ENCODE measurements at regions not wholly inside any gene's neighbourhood (a gene's known extent, or its start where the extent isn't known, plus 50 kb on each side); places are given as distances from the start of the nearest gene placed in this dataset.

GRCh38 chr9:103872811-103873210, 221.3 kb upstream of the SMC2 start:
- TF ChIP-seq POLR2A (IDR thresholded peaks at IDR 0.05) = no peak
- no peak for TF ChIP-seq CTCF (IDR thresholded peaks at IDR 0.05)

All from lower leg skin (tissue), 3 donors.